NCI-H128 (cell line): ENCODE measurements at regions not wholly inside any gene's neighbourhood (a gene's known extent, or its start where the extent isn't known, plus 50 kb on each side); places are given as distances from the start of the nearest gene placed in this dataset.
"Not testable (repeated sequence)": the region's sequence is repeated elsewhere in the genome, so short reads cannot be mapped to it uniquely, and the experiment has no call there.

Experiments
- DNase-seq: peaks from one replicate; lab custom pipeline; 2025; ENCODE audit not compliant: unreplicated experiment; lab: John Stamatoyannopoulos, UW

DNA sequence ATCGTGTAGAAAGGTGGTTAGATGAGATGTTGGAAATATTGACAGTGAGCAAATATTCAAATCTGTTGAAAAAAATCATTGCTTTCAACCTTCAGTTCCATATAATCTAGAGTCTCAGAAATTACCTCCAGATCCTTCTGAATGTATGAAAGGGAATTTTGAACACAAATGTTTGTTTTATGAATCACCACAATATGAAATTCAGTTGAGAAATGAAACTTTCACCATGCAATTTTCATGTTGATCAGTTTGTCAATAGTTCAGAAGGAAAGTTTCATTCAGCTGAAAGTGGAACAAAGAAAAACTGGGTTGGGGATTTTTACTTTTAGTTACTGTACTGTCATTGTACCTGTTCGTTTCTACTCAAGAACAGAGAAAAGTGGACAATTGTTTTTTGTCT, 953.6 kb downstream of the SLC6A15 start:
- no peak for DNase-seq

DNA sequence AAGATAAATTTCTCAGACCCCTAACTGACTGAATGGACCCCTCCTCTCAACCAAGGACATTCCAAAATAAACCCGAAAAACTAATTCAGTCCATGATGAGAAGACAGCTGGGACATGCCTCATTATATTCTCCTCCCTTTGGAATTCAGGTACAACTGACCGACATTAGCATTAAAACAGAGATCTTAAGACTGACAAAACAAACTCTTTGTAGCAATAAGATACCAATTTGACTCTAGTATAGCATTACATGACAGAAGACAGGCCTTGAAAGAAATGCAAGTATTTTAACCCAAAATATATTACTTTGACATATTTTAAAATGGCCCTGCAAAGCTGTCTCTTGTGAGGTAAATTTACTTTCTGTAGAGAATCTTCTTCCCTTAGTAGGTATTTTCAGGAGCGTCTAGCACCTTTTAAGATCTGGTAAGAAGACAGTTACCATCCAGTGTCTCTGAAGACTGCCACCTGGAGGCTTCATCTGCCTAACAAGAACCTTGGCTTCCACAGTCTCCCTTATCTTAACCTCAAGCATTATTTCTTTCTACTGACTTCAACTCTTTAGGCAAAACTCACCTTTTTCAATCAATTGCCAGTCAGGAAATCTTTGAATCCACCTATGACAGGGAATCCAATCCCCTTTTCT, 957.5 kb downstream of the SLC6A15 start:
- DNase-seq = no peak

DNA sequence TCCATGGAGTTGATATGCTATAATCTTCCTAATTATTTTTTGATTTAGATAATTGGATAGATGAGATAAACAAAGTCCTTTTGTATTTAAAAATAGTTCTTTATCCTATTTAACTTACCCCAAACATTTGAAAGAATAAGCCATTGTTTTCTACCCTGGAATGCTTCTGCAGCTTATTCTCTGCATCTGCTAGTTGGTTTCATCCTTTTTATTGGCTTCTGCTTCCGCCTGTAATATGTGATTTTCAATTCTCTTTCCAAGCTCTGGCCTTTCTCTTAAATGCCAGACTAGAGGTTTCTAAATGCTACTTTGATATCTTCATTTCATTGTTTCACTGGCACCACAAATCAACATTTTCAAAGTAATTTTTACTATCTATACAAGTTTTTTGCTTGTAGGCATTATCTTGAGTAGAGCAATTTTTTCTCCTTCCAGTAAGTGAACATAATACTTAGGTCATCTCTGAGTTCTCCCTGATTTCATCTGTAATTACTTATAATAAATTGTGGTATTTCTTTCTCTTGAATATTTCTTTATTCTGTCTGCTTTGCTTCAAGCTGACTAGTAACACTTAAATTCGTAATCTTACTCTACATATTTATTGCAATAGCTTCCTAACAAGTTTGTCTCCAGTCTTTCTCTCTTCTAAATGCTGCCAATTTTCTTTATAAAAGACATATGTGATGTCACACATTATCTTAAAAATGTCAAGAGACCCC, 958.4 kb downstream of the SLC6A15 start:
- no peak for DNase-seq

DNA sequence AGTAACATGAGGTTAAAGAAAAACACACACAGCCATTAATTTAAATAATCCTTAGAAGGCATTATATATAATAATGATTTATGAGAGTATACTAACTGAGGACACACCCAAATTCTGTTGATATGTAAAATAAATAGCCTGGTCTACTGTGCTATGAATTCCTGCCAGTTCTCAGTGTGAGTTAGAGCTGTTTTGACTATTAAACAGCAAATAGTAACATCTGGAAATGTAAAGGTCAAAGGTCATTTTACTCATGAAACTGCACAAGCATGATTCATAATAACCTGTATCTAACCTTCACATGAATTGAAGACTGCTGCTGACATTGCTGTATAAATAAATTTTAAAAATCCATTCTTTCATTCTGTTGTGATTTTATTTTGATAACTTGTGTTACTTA, 966.7 kb downstream of the SLC6A15 start:
- no peak for DNase-seq

DNA sequence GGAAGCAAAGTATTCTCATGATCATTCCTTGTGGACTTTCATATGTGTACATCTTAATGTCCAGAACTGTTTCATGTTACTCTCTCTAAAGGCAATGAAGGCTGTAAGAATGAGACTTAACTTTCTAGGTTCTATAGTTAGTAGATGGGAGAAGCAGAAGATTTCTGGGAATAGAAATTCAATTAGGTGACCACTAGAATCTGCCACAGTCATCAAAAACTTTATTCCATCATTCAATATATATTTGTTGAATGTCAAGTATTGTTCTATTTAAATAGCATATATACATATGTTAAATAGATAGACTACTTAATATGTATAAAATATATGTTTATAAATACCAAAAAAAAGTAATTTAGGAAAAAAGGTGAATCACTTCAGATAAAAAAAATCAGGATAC, 972.9 kb downstream of the SLC6A15 start:
- no peak for DNase-seq

DNA sequence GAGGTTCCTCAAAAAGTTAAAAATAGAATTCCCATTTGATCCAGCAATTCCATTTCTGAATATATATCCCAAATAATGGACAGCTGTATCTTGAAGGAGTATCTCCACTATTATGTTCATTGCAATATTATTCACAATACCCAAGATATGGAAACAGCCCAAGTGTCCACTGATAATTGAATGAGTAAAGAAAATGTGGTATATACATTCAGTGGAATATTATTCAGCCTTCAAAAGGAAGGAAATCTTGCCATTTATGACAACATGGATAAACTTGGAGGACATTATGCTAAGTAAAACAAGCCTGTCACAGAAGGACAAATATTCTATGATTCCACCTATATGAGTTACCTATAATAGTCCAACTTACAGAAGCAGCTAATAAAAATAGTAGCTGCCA, 979.0 kb downstream of the SLC6A15 start:
- DNase-seq = no peak

DNA sequence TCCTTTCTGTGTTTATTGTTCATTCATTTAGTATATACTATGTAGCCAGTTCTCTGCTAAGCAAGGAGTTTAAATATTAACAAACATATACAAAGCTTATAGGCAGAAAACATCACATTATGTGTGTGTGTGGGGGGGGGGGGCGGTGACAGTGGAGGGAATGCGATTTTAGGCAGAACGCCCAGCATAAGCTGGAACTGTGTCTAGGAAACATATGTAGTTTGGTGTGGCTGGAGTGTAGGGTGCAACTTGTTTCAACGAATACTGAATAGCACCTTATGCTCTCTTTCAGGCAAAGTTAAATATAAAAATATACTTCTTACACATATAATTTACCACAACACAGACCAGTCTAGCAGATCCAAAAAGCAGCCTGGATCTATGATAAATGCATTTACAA, 980.6 kb downstream of the SLC6A15 start:
- DNase-seq = no peak

DNA sequence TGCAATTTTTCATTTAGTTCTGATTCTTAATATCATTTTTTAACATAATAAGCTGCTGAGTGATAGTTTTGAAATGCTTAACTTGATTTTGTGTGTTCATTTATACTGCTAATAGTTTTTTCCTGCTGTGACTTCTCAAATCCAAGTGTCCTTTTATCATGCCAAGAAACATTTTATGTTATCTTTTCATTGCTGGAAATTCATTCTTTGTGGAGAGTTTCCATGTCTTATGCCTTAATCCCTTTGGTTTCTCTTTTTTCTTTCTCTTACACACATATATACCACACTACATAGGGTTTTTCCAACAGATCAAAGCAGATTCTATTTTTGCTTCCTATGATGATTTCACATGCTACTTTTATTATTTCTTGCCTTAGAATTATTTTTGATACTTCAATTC, 981.1 kb downstream of the SLC6A15 start:
- no peak for DNase-seq

DNA sequence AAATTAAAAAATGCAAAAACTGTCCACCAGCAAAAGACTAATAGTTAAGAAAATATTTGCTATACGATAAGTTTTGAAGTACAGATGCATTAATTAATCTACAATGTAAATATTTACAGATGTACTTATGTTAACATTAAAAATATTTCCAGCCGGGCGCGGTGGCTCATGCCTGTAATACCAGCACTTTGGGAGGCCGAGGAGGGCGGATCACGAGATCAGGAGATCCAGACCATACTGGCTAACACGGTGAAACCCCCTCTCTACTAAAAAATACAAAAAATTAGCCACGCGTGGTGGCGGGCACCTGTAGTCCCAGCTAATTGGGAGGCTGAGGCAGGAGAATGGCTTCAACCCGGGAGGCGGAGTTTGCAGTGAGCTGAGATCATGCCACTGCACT, 982.8 kb downstream of the SLC6A15 start:
- not testable (repeated sequence) for DNase-seq

DNA sequence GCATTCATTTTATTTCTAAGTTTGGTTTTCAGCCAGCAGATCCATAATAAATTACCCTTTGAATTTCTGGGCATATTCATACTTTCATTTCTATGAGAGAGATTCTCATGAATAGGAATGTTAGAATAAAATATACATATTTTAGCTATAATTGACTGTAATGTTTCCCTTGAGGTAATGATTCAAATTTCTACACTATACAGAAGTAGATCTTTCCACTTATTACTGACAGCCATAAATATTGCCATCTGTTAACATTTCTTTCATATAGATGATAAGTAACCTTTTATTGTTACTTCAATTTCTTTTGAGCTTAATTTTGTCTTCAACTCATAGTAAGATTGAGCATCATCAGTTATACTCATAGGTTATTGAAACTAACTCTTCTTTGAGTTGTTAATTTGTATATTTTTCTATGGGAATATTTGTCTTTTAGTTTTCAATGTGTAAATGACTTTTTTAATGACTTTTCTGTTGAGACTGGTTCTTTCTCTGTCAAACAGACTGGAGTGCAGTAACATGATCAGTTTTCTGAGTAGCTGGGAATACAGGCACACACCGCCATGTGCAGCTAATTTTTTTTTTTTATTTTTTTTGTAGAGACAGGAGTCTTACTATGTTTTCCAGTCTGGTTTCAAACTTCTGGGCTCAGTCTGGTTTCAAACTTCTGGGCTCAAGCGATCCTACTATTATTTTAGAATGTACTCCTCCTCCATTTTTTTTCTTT, 991.6 kb downstream of the SLC6A15 start:
- DNase-seq = no peak

DNA sequence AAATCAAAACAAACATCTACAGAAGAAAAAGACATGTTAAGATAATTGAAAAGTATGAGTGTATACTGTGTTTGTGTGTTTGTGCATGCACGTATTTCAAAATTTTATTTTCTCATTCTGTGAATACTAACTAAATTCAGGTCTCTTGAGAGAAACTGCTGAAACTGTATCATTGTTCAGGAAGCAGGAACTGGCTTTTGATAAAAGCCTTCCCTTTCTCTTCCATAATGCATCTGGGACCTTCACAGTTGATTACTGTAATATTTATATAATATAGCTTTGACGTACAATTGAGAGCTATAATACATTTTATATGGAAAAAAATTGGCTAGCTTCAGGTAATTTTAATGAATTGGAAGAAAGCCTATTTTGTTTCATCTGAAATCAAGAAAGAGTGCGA, 993.5 kb downstream of the SLC6A15 start:
- DNase-seq = no peak

DNA sequence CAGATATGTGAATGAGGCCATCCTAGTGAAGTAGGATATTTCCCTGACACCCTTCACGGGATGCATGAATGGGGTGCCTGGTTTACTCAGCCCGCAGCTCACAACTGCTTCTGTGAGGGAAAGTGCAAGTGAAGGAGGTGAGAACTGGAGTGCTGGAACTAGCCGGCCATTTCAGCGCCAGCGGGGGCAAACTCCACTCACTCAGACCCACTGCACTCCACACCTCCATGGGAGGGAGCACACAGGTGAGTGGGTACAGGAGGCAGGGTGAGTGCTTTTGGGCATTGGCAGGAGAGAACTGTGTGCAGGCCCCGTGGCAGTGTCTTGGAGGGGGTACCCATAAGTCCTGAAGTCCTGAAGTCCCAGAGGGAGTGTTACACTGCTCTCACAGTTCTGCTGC, 1008.4 kb downstream of the SLC6A15 start:
- no peak for DNase-seq

DNA sequence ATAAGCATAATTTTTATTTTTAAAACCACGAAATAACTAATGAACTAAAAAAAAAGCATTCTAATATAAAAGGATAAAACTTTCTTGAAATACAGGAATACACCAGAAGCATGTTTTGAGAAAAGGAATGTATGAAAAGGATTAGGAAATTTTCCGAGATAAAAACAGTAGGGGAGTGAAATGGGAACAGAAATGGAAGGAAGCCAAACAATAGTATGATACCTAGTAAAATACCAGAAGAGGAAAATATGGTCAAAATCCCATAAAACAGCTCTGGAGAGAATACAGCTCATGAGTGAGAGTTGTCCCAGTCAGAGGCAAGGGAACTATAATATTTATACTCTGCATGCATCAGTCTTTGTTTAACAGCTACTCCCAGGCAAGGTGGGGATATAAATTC, 1016.2 kb downstream of the SLC6A15 start:
- no peak for DNase-seq

DNA sequence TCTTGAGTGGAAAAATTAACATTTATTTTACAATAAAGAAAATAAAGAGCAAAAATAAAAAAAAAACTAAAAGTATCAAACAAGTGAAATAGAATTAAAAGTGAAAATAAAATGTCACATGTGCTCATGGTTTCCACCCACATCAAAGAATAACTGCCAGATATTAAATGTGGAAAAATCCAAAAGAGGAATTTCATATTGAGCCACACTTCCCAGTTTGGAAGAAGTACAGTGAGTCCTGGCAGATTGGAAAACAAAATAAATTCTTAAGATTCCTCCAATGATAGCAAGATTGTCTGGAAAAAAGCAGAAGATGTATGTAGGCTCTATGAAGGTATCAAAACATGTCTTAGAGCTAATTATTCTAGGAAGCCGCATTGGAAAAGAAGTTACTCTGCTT, 1019.5 kb downstream of the SLC6A15 start:
- no peak for DNase-seq

DNA sequence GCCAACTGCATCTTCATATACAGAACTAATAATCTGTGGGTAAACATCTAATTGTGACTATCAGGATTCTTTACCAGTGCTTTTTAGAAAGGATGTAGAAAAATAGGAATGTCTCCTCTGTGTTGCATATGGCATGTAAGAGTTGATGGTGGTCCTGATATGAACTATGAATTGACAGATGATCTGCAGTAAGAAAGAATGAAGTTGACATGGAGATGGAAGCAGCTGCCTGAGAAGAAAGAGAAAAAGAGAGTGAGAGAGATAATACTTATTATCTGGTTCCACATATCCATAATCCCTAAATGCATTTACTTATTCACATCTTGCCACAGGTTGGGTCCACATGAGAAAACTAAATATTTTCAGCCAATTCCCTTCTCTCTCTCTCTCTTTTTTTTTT, 1022.9 kb downstream of the SLC6A15 start:
- DNase-seq = no peak

DNA sequence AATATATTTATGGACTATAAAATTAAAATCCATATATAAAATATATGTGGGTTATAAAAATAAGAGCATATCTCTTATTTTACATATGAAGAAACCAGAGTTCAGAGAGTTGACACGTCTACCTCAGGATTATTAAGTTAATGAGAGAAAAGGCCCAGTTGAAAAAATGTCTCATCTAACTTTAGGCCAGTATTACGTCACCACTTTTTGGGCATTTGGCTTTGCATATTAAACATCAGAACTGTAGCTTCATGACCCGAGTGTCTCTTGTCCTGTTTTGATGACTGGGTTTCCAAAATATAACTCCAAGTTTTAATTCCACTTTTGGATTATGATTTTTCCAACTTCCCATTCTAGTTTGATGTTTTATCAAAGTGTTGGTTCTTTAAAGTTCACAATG, 1026.1 kb downstream of the SLC6A15 start:
- no peak for DNase-seq

DNA sequence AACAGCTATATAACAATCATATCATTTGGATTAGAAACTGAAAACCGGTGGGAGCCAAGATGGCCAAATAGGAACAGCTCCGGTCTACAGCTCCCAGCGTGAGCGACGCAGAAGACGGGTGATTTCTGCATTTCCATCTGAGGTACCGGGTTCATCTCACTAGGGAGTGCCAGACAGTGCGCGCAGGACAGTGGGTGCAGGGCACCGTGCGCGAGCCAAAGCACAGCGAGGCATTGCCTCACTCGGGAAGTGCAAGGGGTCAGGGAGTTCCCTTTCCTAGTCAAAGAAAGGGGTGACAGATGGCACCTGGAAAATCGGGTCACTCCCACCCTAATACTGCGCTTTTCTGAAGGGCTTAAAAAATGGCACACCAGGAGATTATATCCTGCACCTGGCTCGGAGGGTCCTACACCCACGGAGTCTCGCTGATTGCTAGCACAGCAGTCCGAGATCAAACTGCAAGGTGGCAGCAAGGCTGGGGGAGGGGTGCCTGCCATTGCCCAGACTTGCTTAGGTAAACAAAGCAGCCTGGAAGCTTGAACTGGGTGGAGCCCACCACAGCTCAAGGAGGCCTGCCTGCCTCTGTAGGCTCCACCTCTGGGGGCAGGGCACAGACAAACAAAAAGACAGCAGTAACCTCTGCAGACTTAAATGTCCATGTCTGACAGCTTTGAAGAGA, 1041.5 kb downstream of the SLC6A15 start:
- not testable (repeated sequence) for DNase-seq

DNA sequence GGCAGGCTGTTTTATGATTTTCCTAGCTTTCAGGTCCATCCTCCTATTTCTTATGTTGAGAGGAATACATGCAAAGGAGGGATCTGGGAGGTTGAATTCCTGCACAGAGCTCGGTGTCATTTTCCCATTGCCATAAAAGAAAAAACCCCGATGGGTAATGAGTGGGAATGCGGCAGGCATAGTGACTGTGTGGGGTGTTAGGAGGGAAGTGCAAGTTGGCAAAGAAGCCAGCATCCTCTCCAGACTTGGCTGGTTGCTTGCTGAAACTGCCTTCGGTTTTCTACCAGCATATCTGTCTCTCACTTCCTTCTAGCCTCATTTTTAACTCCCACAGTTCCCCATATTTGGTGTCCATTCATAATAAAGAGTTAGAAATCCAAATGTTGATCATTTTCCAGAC, 1046.1 kb downstream of the SLC6A15 start:
- no peak for DNase-seq

DNA sequence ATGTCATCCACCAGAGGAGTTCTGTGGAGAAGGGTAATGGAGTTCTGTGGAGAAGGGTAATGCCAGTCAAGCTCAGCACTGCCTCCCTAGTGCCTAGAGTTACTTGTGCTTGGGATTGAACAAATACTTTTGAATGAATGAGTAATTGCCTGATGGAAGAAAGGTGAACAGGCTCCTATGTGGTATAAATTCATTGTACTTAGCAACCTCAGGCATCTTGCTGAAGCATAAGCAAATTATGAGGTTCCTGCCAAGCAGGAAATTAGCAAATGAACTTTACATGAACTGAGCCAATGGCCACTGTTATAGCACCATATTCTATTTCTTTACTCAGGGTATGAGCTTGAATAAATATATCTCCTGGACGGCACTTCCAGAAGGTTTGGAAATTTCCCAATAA, 1047.2 kb downstream of the SLC6A15 start:
- no peak for DNase-seq

DNA sequence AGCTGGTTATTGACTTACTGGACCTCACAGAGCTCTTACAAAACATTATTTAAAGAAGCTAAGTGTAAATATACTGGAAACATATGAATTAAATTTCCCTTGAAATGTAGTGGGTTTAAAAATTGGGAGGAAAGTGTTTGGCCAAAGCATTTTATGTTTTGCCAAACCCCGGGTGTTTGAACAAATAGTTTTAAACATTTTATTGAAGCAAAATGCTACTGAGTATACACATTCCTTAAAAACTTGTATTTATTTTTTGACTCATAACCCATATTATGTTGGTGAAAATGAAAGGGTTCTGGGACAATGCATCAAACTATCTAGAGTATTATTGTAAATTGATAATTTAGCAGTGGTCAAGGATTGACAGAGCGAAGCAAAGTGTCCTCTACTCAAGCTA, 1048.5 kb downstream of the SLC6A15 start:
- DNase-seq = no peak

DNA sequence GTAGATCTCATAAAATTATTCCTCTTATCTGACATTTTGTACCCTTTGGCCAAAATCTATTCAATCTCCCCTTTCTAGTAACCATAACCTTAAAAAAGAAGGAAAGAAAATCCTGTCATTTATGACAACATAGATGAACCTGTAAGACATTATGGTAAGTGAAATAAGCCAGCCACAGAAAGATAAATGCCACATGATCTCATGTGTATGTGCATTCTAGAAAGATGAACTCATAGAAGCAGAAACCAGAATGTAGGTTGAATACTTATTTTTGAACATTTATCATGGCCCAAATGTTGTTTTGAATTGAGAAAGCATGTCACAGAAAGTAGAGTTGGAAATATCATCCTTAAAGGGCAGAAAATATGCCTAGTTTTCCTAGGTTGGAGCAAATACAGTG, 1053.6 kb downstream of the SLC6A15 start:
- DNase-seq = no peak

DNA sequence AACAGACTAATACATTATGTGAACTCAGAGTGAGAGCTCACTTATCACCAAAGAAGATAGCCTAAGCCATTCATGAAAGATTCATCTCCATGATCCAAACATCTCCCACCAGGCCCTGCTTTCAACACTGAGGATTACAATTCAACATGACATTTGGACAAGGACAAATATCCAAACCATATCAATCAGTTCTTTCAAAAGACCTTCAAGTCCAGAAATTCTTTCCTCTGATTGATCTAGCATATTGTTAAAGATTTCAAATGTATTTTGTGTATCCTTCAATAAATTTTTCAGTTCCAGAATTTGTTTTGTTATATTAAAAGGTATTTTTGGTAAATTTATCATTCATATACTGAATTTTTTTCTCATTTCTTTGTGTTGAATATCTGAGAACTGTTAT, 1055.8 kb downstream of the SLC6A15 start:
- DNase-seq = no peak
